Psoas muscle (tissue), 7 donors: ENCODE measurements at regions not wholly inside any gene's neighbourhood (a gene's known extent, or its start where the extent isn't known, plus 50 kb on each side); places are given as distances from the start of the nearest gene placed in this dataset.

Source experiments
- ATAC-seq, 4 donors: fragments of 200-7000 bp; cut with Tn5 transposase; one replicate each; pipeline ENCODE4 v1.9.1; 2020; ENCODE audit warnings: moderate library complexity in 3 of 4, mild to moderate bottlenecking in 2 of 4
- DNase-seq, 2 donors: peaks; one replicate each; pipeline ENCODE4 v3.0.0-alpha.2; 2020
- H3K27ac ChIP-seq: fragments of 200-600 bp; one replicate; pipeline ENCODE4 v1.8.0; 2022
- H3K27me3 ChIP-seq, 3 donors: fragments of 200-600 bp in 1 of 3; one replicate each; pipeline versions ENCODE4 v1.6.1 to v1.8.0; 2013 to 2022; ENCODE audit warnings: low read length in 2 of 3, mild to moderate bottlenecking in 2 of 3, moderate library complexity in 1 of 3; ENCODE audit not compliant: insufficient read depth in 3 of 3
- H3K36me3 ChIP-seq, 2 donors: fragments of 200-600 bp in 1 of 2; one replicate each; pipeline versions ENCODE4 v1.6.1 to v1.8.0; 2013 to 2022; ENCODE audit warnings: low read depth in 1 of 2, mild to moderate bottlenecking in 1 of 2, moderate library complexity in 1 of 2; ENCODE audit not compliant: insufficient read depth in 1 of 2
- H3K4me1 ChIP-seq: fragments of 200-600 bp; one replicate; pipeline ENCODE4 v1.8.0; 2022
- H3K4me3 ChIP-seq: fragments of 200-600 bp; one replicate; pipeline ENCODE4 v1.8.0; 2022; ENCODE audit warnings: mild to moderate bottlenecking
- H3K9me3 ChIP-seq: fragments of 200-600 bp; one replicate; pipeline ENCODE4 v1.8.0; 2022
- CTCF ChIP-seq: fragments of 200-600 bp; IDR thresholded peaks from one replicate; pipeline ENCODE4 v1.8.0; 2022; ENCODE audit warnings: antibody characterized with exemption
- WGBS, 3 donors: extraction: QIAGEN DNeasy Blood & Tissue Kit; methylation state at CpG; one replicate each; pipeline versions ENCODE4 v1.1.6 to v1.1.7; 2013; 5-methylcytosine and 5-hydroxymethylcytosine counted together
- intact Hi-C, 2 donors: fragments of 100-400 bp; cut with DNase I; formaldehyde crosslinking; loops; one replicate each; pipeline versions ENCODE4 v1.11.0 to v1.14.2; 2022
- donor health status: healthy with polysubstance abuse.
- donor health status: DM: no; HTN: no; CAD: no; lungs with moderate emphysema.
- donor health status: Bipolar disorder and iron deficiency.
- donor health status: healthy.
- donor health status: DM: yes; HTN: yes; CAD: no.
- donor health status: DM: no; HTN: no; CAD: no.
- donor health status: DM: yes; HTN: yes; CAD: no.

GRCh38 chr1:219383281-219383680, 209.6 kb downstream of the LYPLAL1 start:
- Histone ChIP-seq H3K27ac (no peak overlapping the region), H3K9me3 (no peaks in the 10 kb centered on the region), H3K4me1 (no peaks in the 10 kb centered on the region), H3K27me3 (no peaks in the 10 kb centered on the region), H3K36me3 (no peaks in the 10 kb centered on the region), H3K4me3 (no peak overlapping the region)
- intact Hi-C loops = no loop called here
- DNase-seq = no peak
- no peak for TF ChIP-seq CTCF
- no peak for ATAC-seq

- no peak for TF ChIP-seq CTCF
- ATAC-seq = no peak
- 92 to 98% (median 94%) methylated on average over 1 of the region's 1 CpG for WGBS, 3 donors
- H3K9me3 ChIP-seq = no peaks in the 10 kb centered on the region
- DNase-seq = no peak
- intact Hi-C loops = no loop called here
- H3K4me3 ChIP-seq = no peak overlapping the region
- no peaks in the 10 kb centered on the region for H3K27me3 ChIP-seq
- no peaks in the 10 kb centered on the region for H3K36me3 ChIP-seq
- H3K4me1 ChIP-seq = no peaks in the 10 kb centered on the region
- H3K27ac ChIP-seq = no peak overlapping the region
Measured at GRCh38 chr1:219381396-219381795, 207.7 kb downstream of the LYPLAL1 start.

GRCh38 chr1:219380463-219380862, 206.8 kb downstream of the LYPLAL1 start:
- Histone ChIP-seq H3K4me1 (no peaks in the 10 kb centered on the region), H3K36me3 (no peaks in the 10 kb centered on the region), H3K27me3 (no peaks in the 10 kb centered on the region), H3K4me3 (no peak overlapping the region), H3K9me3 (no peaks in the 10 kb centered on the region), H3K27ac (no peak overlapping the region)
- ATAC-seq = no peak
- WGBS, 3 donors = 76 to 96% (median 92%) methylated on average over 5 of the region's 5 CpGs
- no peak for TF ChIP-seq CTCF
- intact Hi-C loops = no loop called here
- no peak for DNase-seq

- Histone ChIP-seq H3K9me3 (no peaks in the 10 kb centered on the region), H3K27ac (no peak overlapping the region), H3K27me3 (no peaks in the 10 kb centered on the region), H3K4me3 (no peak overlapping the region), H3K4me1 (no peaks in the 10 kb centered on the region), H3K36me3 (no peaks in the 10 kb centered on the region)
- no peak for TF ChIP-seq CTCF
- intact Hi-C loops = no loop called here
- WGBS, 3 donors = 59 to 67% (median 62%) methylated on average over 2 of the region's 2 CpGs
- ATAC-seq = no peak
- DNase-seq = no peak
Measured at GRCh38 chr1:219379691-219380090, 206.0 kb downstream of the LYPLAL1 start.

- no peak for DNase-seq
- no peak for TF ChIP-seq CTCF
- no peaks in the 10 kb centered on the region for H3K27me3 ChIP-seq
- no peaks in the 10 kb centered on the region for H3K9me3 ChIP-seq
- H3K4me3 ChIP-seq = no peak overlapping the region
- 67 to 72% (median 68%) methylated on average over 4 of the region's 4 CpGs for WGBS, 3 donors
- H3K27ac ChIP-seq = no peak overlapping the region
- ATAC-seq = no peak
- no peaks in the 10 kb centered on the region for H3K4me1 ChIP-seq
- intact Hi-C loops = no loop called here
- no peaks in the 10 kb centered on the region for H3K36me3 ChIP-seq
Measured at GRCh38 chr1:219374636-219375035, 201.0 kb downstream of the LYPLAL1 start.
